Skeletal muscle satellite cell (primary cell): ENCODE measurements at regions not wholly inside any gene's neighbourhood (a gene's known extent, or its start where the extent isn't known, plus 50 kb on each side); places are given as distances from the start of the nearest gene placed in this dataset.

ENCODE experiments used
- H3K27me3 ChIP-seq: 2 replicates; pipeline ENCODE4 v1.7.0; 2013; ENCODE audit warnings: low read length; ENCODE audit not compliant: control insufficient read depth, insufficient read depth
- H3K36me3 ChIP-seq: 2 replicates; pipeline ENCODE4 v1.7.0; 2013; ENCODE audit warnings: mild to moderate bottlenecking, control low read depth, low read length; ENCODE audit not compliant: insufficient read depth
- H3K4me1 ChIP-seq: 2 replicates; pipeline ENCODE4 v1.7.0; 2013; ENCODE audit warnings: low read length; ENCODE audit not compliant: control insufficient read depth, insufficient read depth
- H3K4me2 ChIP-seq: 2 replicates; pipeline ENCODE4 v1.7.0; 2013; ENCODE audit warnings: mild to moderate bottlenecking, low read length
- H3K4me3 ChIP-seq: 2 replicates; pipeline ENCODE4 v1.7.0; 2013; ENCODE audit warnings: low read length
- H3K9ac ChIP-seq: 2 replicates; pipeline ENCODE4 v1.7.0; 2013; ENCODE audit warnings: mild to moderate bottlenecking, low read depth, low read length, moderate library complexity
- H3K9me3 ChIP-seq: replicated peaks from 2 replicates; pipeline ENCODE4 v1.7.0; 2013; ENCODE audit warnings: mild to moderate bottlenecking, control low read depth, low read length

- no peak overlapping the region for H3K4me2 ChIP-seq
- no peaks in the 10 kb centered on the region for H3K36me3 ChIP-seq
- no peak overlapping the region for H3K4me3 ChIP-seq
- no peak overlapping the region for H3K9ac ChIP-seq
- no peaks in the 10 kb centered on the region for H3K27me3 ChIP-seq
- no peaks in the 10 kb centered on the region for H3K4me1 ChIP-seq
- no peaks in the 10 kb centered on the region for H3K9me3 ChIP-seq
Measured at GRCh38 chrX:7789200-7789599, 53.8 kb upstream of the VCX start.

- no peak overlapping the region for H3K9ac ChIP-seq
- H3K4me2 ChIP-seq: no peak overlapping the region
- H3K27me3 ChIP-seq: no peaks in the 10 kb centered on the region
- no peaks in the 10 kb centered on the region for H3K36me3 ChIP-seq
- H3K4me1 ChIP-seq: no peaks in the 10 kb centered on the region
- H3K4me3 ChIP-seq: no peak overlapping the region
- H3K9me3 ChIP-seq: no peaks in the 10 kb centered on the region
Measured at GRCh38 chrX:7788334-7788733, 54.6 kb upstream of the VCX start.

GRCh38 chrX:7787714-7788113 lies 55.3 kb upstream of the VCX start:
- Histone ChIP-seq H3K4me2 (no peak overlapping the region), H3K27me3 (no peaks in the 10 kb centered on the region), H3K9ac (no peak overlapping the region), H3K4me1 (no peaks in the 10 kb centered on the region), H3K4me3 (no peak overlapping the region), H3K9me3 (no peaks in the 10 kb centered on the region), H3K36me3 (no peaks in the 10 kb centered on the region)

- no peak overlapping the region for H3K4me2 ChIP-seq
- H3K9ac ChIP-seq: no peak overlapping the region
- no peaks in the 10 kb centered on the region for H3K27me3 ChIP-seq
- H3K4me3 ChIP-seq: no peak overlapping the region
- no peaks in the 10 kb centered on the region for H3K4me1 ChIP-seq
- no peaks in the 10 kb centered on the region for H3K36me3 ChIP-seq
- H3K9me3 ChIP-seq: peaks cover 4% of the 10 kb centered on the region
Measured at GRCh38 chrX:7784580-7784979, 58.4 kb upstream of the VCX start.

- H3K4me3 ChIP-seq: no peak overlapping the region
- no peaks in the 10 kb centered on the region for H3K27me3 ChIP-seq
- H3K9me3 ChIP-seq: peaks cover 4% of the 10 kb centered on the region
- H3K4me2 ChIP-seq: no peak overlapping the region
- no peak overlapping the region for H3K9ac ChIP-seq
- no peaks in the 10 kb centered on the region for H3K4me1 ChIP-seq
- no peaks in the 10 kb centered on the region for H3K36me3 ChIP-seq
Measured at GRCh38 chrX:7779644-7780043, 63.3 kb upstream of the VCX start.

GRCh38 chrX:7775987-7776386 lies 67.0 kb upstream of the VCX start:
- Histone ChIP-seq H3K4me2 (no peak overlapping the region), H3K9ac (no peak overlapping the region), H3K4me1 (no peaks in the 10 kb centered on the region), H3K36me3 (no peaks in the 10 kb centered on the region), H3K4me3 (no peak overlapping the region), H3K9me3 (peaks cover 4% of the 10 kb centered on the region), H3K27me3 (no peaks in the 10 kb centered on the region)

- H3K4me3 ChIP-seq: no peak overlapping the region
- H3K9me3 ChIP-seq: no peaks in the 10 kb centered on the region
- no peaks in the 10 kb centered on the region for H3K27me3 ChIP-seq
- H3K9ac ChIP-seq: no peak overlapping the region
- H3K36me3 ChIP-seq: no peaks in the 10 kb centered on the region
- H3K4me1 ChIP-seq: no peaks in the 10 kb centered on the region
- H3K4me2 ChIP-seq: no peak overlapping the region
Measured at GRCh38 chrX:7771788-7772438, 71.1 kb upstream of the VCX start.

GRCh38 chrX:7759830-7760229 lies 83.1 kb upstream of the VCX start:
- H3K36me3 ChIP-seq: no peaks in the 10 kb centered on the region
- no peak overlapping the region for H3K4me2 ChIP-seq
- H3K4me1 ChIP-seq: no peaks in the 10 kb centered on the region
- no peaks in the 10 kb centered on the region for H3K9me3 ChIP-seq
- H3K9ac ChIP-seq: no peak overlapping the region
- no peaks in the 10 kb centered on the region for H3K27me3 ChIP-seq
- H3K4me3 ChIP-seq: no peak overlapping the region

- Histone ChIP-seq H3K27me3 (no peaks in the 10 kb centered on the region), H3K4me1 (peaks cover 16% of the 10 kb centered on the region), H3K36me3 (no peaks in the 10 kb centered on the region), H3K4me2 (no peak overlapping the region), H3K9ac (no peak overlapping the region), H3K4me3 (no peak overlapping the region), H3K9me3 (no peaks in the 10 kb centered on the region)
Measured at GRCh38 chrX:7746856-7747255, 96.1 kb upstream of the VCX start.

GRCh38 chrX:7730071-7730470 lies 112.9 kb upstream of the VCX start:
- Histone ChIP-seq H3K36me3 (no peaks in the 10 kb centered on the region), H3K4me2 (no peak overlapping the region), H3K4me3 (no peak overlapping the region), H3K9ac (no peak overlapping the region), H3K27me3 (no peaks in the 10 kb centered on the region), H3K9me3 (no peaks in the 10 kb centered on the region), H3K4me1 (no peaks in the 10 kb centered on the region)

- H3K9ac ChIP-seq: no peak overlapping the region
- no peak overlapping the region for H3K4me3 ChIP-seq
- H3K27me3 ChIP-seq: no peaks in the 10 kb centered on the region
- no peaks in the 10 kb centered on the region for H3K9me3 ChIP-seq
- H3K4me2 ChIP-seq: no peak overlapping the region
- H3K4me1 ChIP-seq: peaks cover 13% of the 10 kb centered on the region
- H3K36me3 ChIP-seq: no peaks in the 10 kb centered on the region
Measured at GRCh38 chrX:7720519-7720918, 122.5 kb upstream of the VCX start.

- Histone ChIP-seq H3K4me3 (no peak overlapping the region), H3K36me3 (no peaks in the 10 kb centered on the region), H3K9ac (no peak overlapping the region), H3K4me1 (no peaks in the 10 kb centered on the region), H3K4me2 (no peak overlapping the region), H3K9me3 (no peaks in the 10 kb centered on the region), H3K27me3 (no peaks in the 10 kb centered on the region)
Measured at GRCh38 chrX:7714351-7714750, 128.6 kb upstream of the VCX start.
